Mesenchymal stem cell (in vitro differentiated cells and primary cell): ENCODE measurements at regions not wholly inside any gene's neighbourhood (a gene's known extent, or its start where the extent isn't known, plus 50 kb on each side); places are given as distances from the start of the nearest gene placed in this dataset.
"Not testable (repeated sequence)": the region's sequence is repeated elsewhere in the genome, so short reads cannot be mapped to it uniquely, and the experiment has no call there.

ENCODE experiments used
- DNase-seq: peaks from one replicate; pipeline ENCODE4 v3.0.0-alpha.2; 2013
- H2AFZ ChIP-seq: one replicate; pipeline ENCODE4 v1.6.1; 2013; ENCODE audit warnings: low read depth, mild to moderate bottlenecking, control low read depth, inconsistent platforms, low read length, moderate library complexity
- H2AK5ac ChIP-seq: 2 replicates; pipeline ENCODE4 v1.6.1; 2013; ENCODE audit warnings: low read length, moderate library complexity, mild to moderate bottlenecking, inconsistent platforms; ENCODE audit not compliant: severe bottlenecking
- H2BK120ac ChIP-seq: one replicate; pipeline ENCODE4 v1.6.1; 2013; ENCODE audit warnings: low read depth, mild to moderate bottlenecking, inconsistent platforms, low read length, moderate library complexity
- H2BK12ac ChIP-seq, 2 experiments: one replicate each; pipeline ENCODE4 v1.6.1; 2013; ENCODE audit warnings: inconsistent platforms in 2 of 2, low read length in 2 of 2, mild to moderate bottlenecking in 2 of 2, moderate library complexity in 2 of 2, control low read depth in 1 of 2
- H2BK15ac ChIP-seq: one replicate; pipeline ENCODE4 v1.6.1; 2013; ENCODE audit warnings: mild to moderate bottlenecking, low read depth, inconsistent platforms; ENCODE audit not compliant: poor library complexity, severe bottlenecking
- H2BK5ac ChIP-seq: 2 replicates; pipeline ENCODE4 v1.6.1; 2013; ENCODE audit warnings: low read depth, mild to moderate bottlenecking, low read length, control low read depth, inconsistent platforms; ENCODE audit not compliant: poor library complexity, severe bottlenecking
- H3K14ac ChIP-seq, 2 experiments: one replicate each; pipeline ENCODE4 v1.6.1; 2013; ENCODE audit warnings: inconsistent platforms in 2 of 2, low read length in 2 of 2, control low read depth in 1 of 2, mild to moderate bottlenecking in 1 of 2, moderate library complexity in 1 of 2
- H3K18ac ChIP-seq, 2 experiments: one replicate each; pipeline ENCODE4 v1.6.1; 2013; ENCODE audit warnings: inconsistent platforms in 2 of 2, low read length in 2 of 2, control low read depth in 1 of 2, low read depth in 1 of 2, mild to moderate bottlenecking in 1 of 2
- H3K23ac ChIP-seq, 2 experiments: one replicate each; pipeline ENCODE4 v1.6.1; 2013; ENCODE audit warnings: inconsistent platforms in 2 of 2, low read length in 2 of 2, mild to moderate bottlenecking in 2 of 2, moderate library complexity in 2 of 2, control low read depth in 1 of 2
- H3K27ac ChIP-seq: 2 replicates; pipeline ENCODE4 v1.5.1; 2013; ENCODE audit warnings: mild to moderate bottlenecking, moderate library complexity, low read length, control low read depth, inconsistent platforms; ENCODE audit not compliant: poor library complexity, severe bottlenecking
- H3K27me3 ChIP-seq, 2 experiments: 2 replicates each; pipeline versions ENCODE4 v1.6.1 to v1.7.0; 2013; ENCODE audit warnings: low read length in 2 of 2, mild to moderate bottlenecking in 2 of 2, moderate library complexity in 2 of 2, control low read depth in 1 of 2, inconsistent platforms in 1 of 2; ENCODE audit not compliant: control insufficient read depth in 1 of 2, insufficient read depth in 1 of 2
- H3K36me3 ChIP-seq, 2 experiments: 2 replicates each; pipeline versions ENCODE4 v1.6.1 to v1.7.0; 2013; ENCODE audit warnings: low read length in 2 of 2, control low read depth in 1 of 2, inconsistent platforms in 1 of 2, low read depth in 1 of 2, mild to moderate bottlenecking in 1 of 2; ENCODE audit not compliant: insufficient read depth in 2 of 2, control insufficient read depth in 1 of 2
- H3K4ac ChIP-seq, 2 experiments: one replicate each; pipeline ENCODE4 v1.6.1; 2013; ENCODE audit warnings: inconsistent platforms in 2 of 2, low read length in 2 of 2, mild to moderate bottlenecking in 2 of 2, moderate library complexity in 2 of 2, control low read depth in 1 of 2, low read depth in 1 of 2
- H3K4me1 ChIP-seq: 2 replicates; pipeline ENCODE4 v1.6.1; 2013; ENCODE audit warnings: low read depth, low read length, control low read depth; ENCODE audit not compliant: control insufficient read depth, insufficient read depth
- H3K4me2 ChIP-seq: 2 replicates; pipeline ENCODE4 v1.6.1; 2013; ENCODE audit warnings: low read length, mild to moderate bottlenecking, inconsistent platforms; ENCODE audit not compliant: poor library complexity, severe bottlenecking
- H3K4me3 ChIP-seq, 2 experiments: 2 replicates each; pipeline versions ENCODE4 v1.5.1 to v1.7.0; 2013; ENCODE audit warnings: low read length in 2 of 2, mild to moderate bottlenecking in 2 of 2, control low read depth in 1 of 2, low read depth in 1 of 2; ENCODE audit not compliant: insufficient read depth in 1 of 2
- H3K79me1 ChIP-seq: replicated peaks from 2 replicates; pipeline ENCODE4 v1.6.1; 2013; ENCODE audit warnings: mild to moderate bottlenecking, control low read depth, low read length, inconsistent platforms; ENCODE audit not compliant: poor library complexity, severe bottlenecking
- H3K9ac ChIP-seq: 2 replicates; pipeline ENCODE4 v1.7.0; 2013; ENCODE audit warnings: mild to moderate bottlenecking, low read length, moderate library complexity
- H3K9me3 ChIP-seq: 2 replicates; pipeline ENCODE4 v1.7.0; 2013; ENCODE audit warnings: mild to moderate bottlenecking, low read length; ENCODE audit not compliant: control insufficient read depth
- H4K8ac ChIP-seq: one replicate; pipeline ENCODE4 v1.6.1; 2013; ENCODE audit warnings: inconsistent platforms, mild to moderate bottlenecking, low read length, moderate library complexity
- H4K91ac ChIP-seq: one replicate; pipeline ENCODE4 v1.6.1; 2013; ENCODE audit warnings: mild to moderate bottlenecking, low read length, inconsistent platforms
- WGBS: methylation state at CpG from one replicate; pipeline ENCODE4 v1.1.7; 2013; ENCODE audit warnings: mixed read lengths; 5-methylcytosine and 5-hydroxymethylcytosine counted together

GRCh38 chrX:122982521-122982920 lies 201.6 kb upstream of the GRIA3 start:
- DNase-seq: no peak
- Histone ChIP-seq H3K4me1 (no peaks in the 10 kb centered on the region), H3K27ac (no peak overlapping the region), H3K36me3 (no peaks in the 10 kb centered on the region), H3K9me3 (peaks cover 6% of the 10 kb centered on the region), H2BK12ac (no peak overlapping the region), H2AK5ac (no peak overlapping the region), H3K9ac (no peak overlapping the region), H3K4me2 (no peak overlapping the region), H4K91ac (no peak overlapping the region), H3K79me1 (no peaks in the 10 kb centered on the region), H2AFZ (no peak overlapping the region), H3K4ac (no peak overlapping the region), H3K18ac (no peak overlapping the region), H3K23ac (no peak overlapping the region), H2BK5ac (no peak overlapping the region), H3K14ac (no peak overlapping the region), H3K4me3 (no peak overlapping the region), H4K8ac (no peak overlapping the region), H2BK120ac (no peak overlapping the region), H3K27me3 (no peaks in the 10 kb centered on the region), H2BK15ac (no peak overlapping the region)
- 83% methylated on average over 6 of the region's 6 CpGs for WGBS

DNA sequence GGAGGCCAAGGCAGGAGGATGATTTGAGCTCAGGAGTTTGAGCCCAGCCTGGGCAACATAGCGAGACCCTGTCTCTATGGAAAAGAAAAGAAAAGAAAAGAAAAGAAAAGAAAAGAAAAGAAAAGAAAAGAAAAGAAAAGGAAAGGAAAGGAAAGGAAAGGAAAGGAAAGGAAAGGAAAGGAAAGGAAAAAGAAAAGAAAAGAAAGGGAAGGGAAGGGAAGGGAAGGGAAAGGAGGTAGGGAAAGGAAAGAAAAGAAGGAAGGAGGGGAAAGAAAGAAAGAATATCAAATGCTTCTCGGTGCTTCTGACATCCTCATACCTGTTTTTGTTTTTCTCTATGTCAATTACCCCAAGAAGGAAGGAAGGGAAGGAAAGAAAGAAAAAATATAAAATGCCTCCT lies 181.2 kb upstream of the GRIA3 start:
- H2AFZ ChIP-seq, H2BK12ac ChIP-seq, H2BK120ac ChIP-seq, H3K4me3 ChIP-seq, H3K14ac ChIP-seq, H3K27me3 ChIP-seq, H2BK5ac ChIP-seq, H3K79me1 ChIP-seq, H4K8ac ChIP-seq, H3K4me1 ChIP-seq, H3K27ac ChIP-seq, H2BK15ac ChIP-seq, H3K23ac ChIP-seq, H4K91ac ChIP-seq, H3K18ac ChIP-seq, H3K4me2 ChIP-seq, H3K9ac ChIP-seq, H2AK5ac ChIP-seq, H3K4ac ChIP-seq, H3K9me3 ChIP-seq, H3K36me3 ChIP-seq, DNase-seq: not testable (repeated sequence)
- WGBS: 76% methylated on average over 1 of the region's 2 CpGs

- no CpG with 5 or more reads among the region's 1 CpG for WGBS
Observed at GRCh38 chrX:123013141-123013540, 170.9 kb upstream of the GRIA3 start.

GRCh38 chrX:123036401-123036800 lies 147.7 kb upstream of the GRIA3 start:
- H2AFZ ChIP-seq: no peak overlapping the region
- no peak overlapping the region for H3K9ac ChIP-seq
- H3K14ac ChIP-seq: no peak overlapping the region
- H3K4ac ChIP-seq: no peak overlapping the region
- no peak overlapping the region for H3K23ac ChIP-seq
- no peak overlapping the region for H4K91ac ChIP-seq
- no peak overlapping the region for H4K8ac ChIP-seq
- WGBS: 33% methylated on average over 1 of the region's 3 CpGs
- no peak overlapping the region for H3K4me2 ChIP-seq
- no peaks in the 10 kb centered on the region for H3K79me1 ChIP-seq
- DNase-seq: no peak
- H3K27ac ChIP-seq: no peak overlapping the region
- no peak overlapping the region for H2AK5ac ChIP-seq
- no peak overlapping the region for H3K4me3 ChIP-seq
- H3K4me1 ChIP-seq: no peaks in the 10 kb centered on the region
- no peak overlapping the region for H2BK15ac ChIP-seq
- no peak overlapping the region for H2BK120ac ChIP-seq
- H3K27me3 ChIP-seq: no peaks in the 10 kb centered on the region
- H2BK12ac ChIP-seq: no peak overlapping the region
- no peaks in the 10 kb centered on the region for H3K9me3 ChIP-seq
- no peak overlapping the region for H3K18ac ChIP-seq
- H3K36me3 ChIP-seq: no peaks in the 10 kb centered on the region
- H2BK5ac ChIP-seq: no peak overlapping the region

More at GRCh38 chrX:123013141-123013540, 170.9 kb upstream of the GRIA3 start:
- Histone ChIP-seq H3K27ac (no peak overlapping the region), H3K9ac (no peak overlapping the region), H3K79me1 (no peaks in the 10 kb centered on the region), H3K27me3 (no peaks in the 10 kb centered on the region), H3K18ac (no peak overlapping the region), H3K9me3 (peaks cover 2% of the 10 kb centered on the region), H2BK120ac (no peak overlapping the region), H2BK12ac (no peak overlapping the region), H2BK15ac (no peak overlapping the region), H3K23ac (no peak overlapping the region), H3K4me1 (no peaks in the 10 kb centered on the region), H4K91ac (no peak overlapping the region), H3K36me3 (no peaks in the 10 kb centered on the region), H4K8ac (no peak overlapping the region), H2BK5ac (no peak overlapping the region), H3K4ac (no peak overlapping the region), H3K14ac (no peak overlapping the region), H2AFZ (no peak overlapping the region), H2AK5ac (no peak overlapping the region), H3K4me3 (no peak overlapping the region), H3K4me2 (no peak overlapping the region)
- DNase-seq: no peak
